Naive thymus-derived CD4-positive, alpha-beta T cell (primary cell): ENCODE measurements at regions not wholly inside any gene's neighbourhood (a gene's known extent, or its start where the extent isn't known, plus 50 kb on each side); places are given as distances from the start of the nearest gene placed in this dataset.

Experiments
- ATAC-seq: fragments of 150-1000 bp; cut with Tn5 transposase; 2 replicates; pipeline ENCODE4 v1.10.0; 2021; ENCODE audit warnings: mild to moderate bottlenecking, moderate library complexity
- CTCF ChIA-PET: fragments of 350-600 bp; sonication (Branson Sonifier 250); formaldehyde crosslinking; loops from one replicate; lab custom pipeline; 2021; ENCODE audit warnings: antibody characterized with exemption; lab: Charles Lee
- POLR2A ChIA-PET: fragments of 350-600 bp; sonication (Branson Sonifier 250); formaldehyde crosslinking; loops from one replicate; lab custom pipeline; 2021; ENCODE audit warnings: antibody characterized with exemption, inconsistent platforms; lab: Charles Lee
- DNase-seq, 9 donors: peaks; one replicate each; pipeline versions ENCODE4 v3.0.0 to v3.0.0-alpha.2; 2020 to 2022; ENCODE audit warnings: mixed read lengths in 1 of 9
- H3K27ac ChIP-seq: one replicate; pipeline ENCODE4 v1.7.0; 2013; ENCODE audit warnings: mild to moderate bottlenecking, low read depth, low read length, moderate library complexity
- H3K27me3 ChIP-seq, 2 donors: one replicate each; pipeline ENCODE4 v1.7.0; 2013; ENCODE audit warnings: low read length in 2 of 2, mild to moderate bottlenecking in 2 of 2, moderate library complexity in 2 of 2; ENCODE audit not compliant: control insufficient read depth in 2 of 2, insufficient read depth in 2 of 2
- H3K36me3 ChIP-seq, 3 experiments: 1 replicate in 2 of 3; 2 replicates in 1 of 3; pipeline ENCODE4 v1.7.0; 2013; ENCODE audit warnings: low read length in 3 of 3, mild to moderate bottlenecking in 3 of 3, moderate library complexity in 1 of 3; ENCODE audit not compliant: insufficient read depth in 3 of 3, control insufficient read depth in 2 of 3
- H3K4me1 ChIP-seq, 2 donors: one replicate each; pipeline ENCODE4 v1.7.0; 2013; ENCODE audit warnings: low read length in 2 of 2, mild to moderate bottlenecking in 2 of 2, moderate library complexity in 1 of 2; ENCODE audit not compliant: control insufficient read depth in 2 of 2, insufficient read depth in 2 of 2
- H3K4me3 ChIP-seq: 2 replicates; pipeline ENCODE4 v1.7.0; 2013; ENCODE audit warnings: mild to moderate bottlenecking, low read length
- H3K9me3 ChIP-seq, 3 experiments: 1 replicate in 2 of 3; 2 replicates in 1 of 3; pipeline ENCODE4 v1.7.0; 2013; ENCODE audit warnings: low read length in 3 of 3; ENCODE audit not compliant: control insufficient read depth in 2 of 3
- H3K27ac Mint-ChIP-seq, 9 donors: one replicate each; pipeline ENCODE4 v1.8.0; 2020 to 2022; ENCODE audit warnings: mixed read lengths in 9 of 9, mild to moderate bottlenecking in 8 of 9, moderate library complexity in 5 of 9, inconsistent platforms in 2 of 9
- H3K27me3 Mint-ChIP-seq, 5 donors: one replicate each; pipeline ENCODE4 v1.8.0; 2021 to 2022; ENCODE audit warnings: mixed read lengths in 5 of 5, mild to moderate bottlenecking in 1 of 5
- H3K36me3 Mint-ChIP-seq, 5 donors: one replicate each; pipeline ENCODE4 v1.8.0; 2020 to 2022; ENCODE audit warnings: mixed read lengths in 5 of 5, mild to moderate bottlenecking in 3 of 5, inconsistent platforms in 1 of 5
- H3K4me1 Mint-ChIP-seq, 7 donors: one replicate each; pipeline ENCODE4 v1.8.0; 2020 to 2022; ENCODE audit warnings: mixed read lengths in 7 of 7, mild to moderate bottlenecking in 3 of 7, inconsistent platforms in 1 of 7
- H3K4me3 Mint-ChIP-seq, 10 donors: one replicate each; pipeline ENCODE4 v1.8.0; 2020 to 2022; ENCODE audit warnings: mild to moderate bottlenecking in 10 of 10, mixed read lengths in 10 of 10, moderate library complexity in 6 of 10, inconsistent platforms in 2 of 10
- H3K9me3 Mint-ChIP-seq, 11 donors: one replicate each; pipeline ENCODE4 v1.8.0; 2020 to 2022; ENCODE audit warnings: mixed read lengths in 11 of 11, mild to moderate bottlenecking in 4 of 11, inconsistent platforms in 1 of 11, moderate library complexity in 1 of 11
- intact Hi-C, 2 donors: fragments of 100-400 bp; cut with micrococcal nuclease; formaldehyde crosslinking; loops; one replicate each; pipeline ENCODE4 v1.15.1; 2023

- no peak for ATAC-seq
- H3K27ac ChIP-seq: no peak overlapping the region
- no peaks in the 10 kb centered on the region for H3K9me3 ChIP-seq
- intact Hi-C loops: no loop called here
- no peaks in the 10 kb centered on the region for H3K36me3 ChIP-seq
- no peak for DNase-seq
- Mint-ChIP-seq H3K4me3 (no peak overlapping the region), H3K9me3 (peaks cover 0 to 2% (median 0%) of the 10 kb centered on the region in 11 donors), H3K36me3 (no peaks in the 10 kb centered on the region), H3K4me1 (no peaks in the 10 kb centered on the region), H3K27me3 (peaks cover 0 to 10% (median 0%) of the 10 kb centered on the region in 5 donors), H3K27ac (no peak overlapping the region)
- no peaks in the 10 kb centered on the region for H3K4me1 ChIP-seq
- CTCF ChIA-PET: no interaction called here
- POLR2A ChIA-PET: interaction anchor here (0.7 kb wide), 1 partner anchor 217 kb away, joined by 3 read pairs; no protein-coding TSS in a partner anchor
- no peaks in the 10 kb centered on the region for H3K27me3 ChIP-seq
- H3K4me3 ChIP-seq: no peak overlapping the region
These were observed 60.3 kb downstream of the DACT1 start for GRCh38 chr14:58697930-58698642.

GRCh38 chr14:58699681-58700205, 62.0 kb downstream of the DACT1 start:
- Histone ChIP-seq H3K27ac (no peak overlapping the region), H3K4me1 (no peaks in the 10 kb centered on the region), H3K9me3 (no peaks in the 10 kb centered on the region), H3K27me3 (no peaks in the 10 kb centered on the region), H3K36me3 (no peaks in the 10 kb centered on the region), H3K4me3 (no peak overlapping the region)
- intact Hi-C loops: no loop called here
- DNase-seq: no peak
- peaks cover 0 to 2% (median 0%) of the 10 kb centered on the region in 11 donors for H3K9me3 Mint-ChIP-seq
- POLR2A ChIA-PET: no interaction called here
- no peaks in the 10 kb centered on the region for H3K4me1 Mint-ChIP-seq
- peak overlapping the region in 1 of 9 donors; percentile 18 for H3K27ac Mint-ChIP-seq
- CTCF ChIA-PET: no interaction called here
- H3K36me3 Mint-ChIP-seq: no peaks in the 10 kb centered on the region
- H3K27me3 Mint-ChIP-seq: peaks cover 0 to 3% (median under 1%) of the 10 kb centered on the region in 5 donors
- ATAC-seq: no peak
- H3K4me3 Mint-ChIP-seq: no peak overlapping the region

GRCh38 chr14:58701156-58701555, 63.4 kb downstream of the DACT1 start:
- Histone ChIP-seq H3K4me3 (no peak overlapping the region), H3K9me3 (no peaks in the 10 kb centered on the region), H3K27me3 (no peaks in the 10 kb centered on the region), H3K27ac (no peak overlapping the region), H3K4me1 (no peaks in the 10 kb centered on the region), H3K36me3 (no peaks in the 10 kb centered on the region)
- no peak for ATAC-seq
- H3K4me3 Mint-ChIP-seq: no peak overlapping the region
- H3K36me3 Mint-ChIP-seq: no peaks in the 10 kb centered on the region
- POLR2A ChIA-PET: no interaction called here
- intact Hi-C loops: no loop called here
- DNase-seq: no peak
- CTCF ChIA-PET: no interaction called here
- peak overlapping the region in 2 of 9 donors; percentile 3 to 50 for H3K27ac Mint-ChIP-seq
- H3K4me1 Mint-ChIP-seq: no peaks in the 10 kb centered on the region
- peaks cover 0 to 2% (median 0%) of the 10 kb centered on the region in 11 donors for H3K9me3 Mint-ChIP-seq
- peaks cover 0 to 6% (median 4%) of the 10 kb centered on the region in 5 donors for H3K27me3 Mint-ChIP-seq

GRCh38 chr14:58701604-58702003, 63.8 kb downstream of the DACT1 start:
- Mint-ChIP-seq H3K27ac (peak overlapping the region in 1 of 9 donors; percentile 3), H3K36me3 (no peaks in the 10 kb centered on the region), H3K27me3 (peaks cover 0 to 6% (median 4%) of the 10 kb centered on the region in 5 donors), H3K4me3 (no peak overlapping the region), H3K9me3 (peaks cover 0 to 2% (median 0%) of the 10 kb centered on the region in 11 donors), H3K4me1 (no peaks in the 10 kb centered on the region)
- Histone ChIP-seq H3K4me3 (no peak overlapping the region), H3K36me3 (no peaks in the 10 kb centered on the region), H3K9me3 (no peaks in the 10 kb centered on the region), H3K4me1 (no peaks in the 10 kb centered on the region), H3K27ac (no peak overlapping the region), H3K27me3 (no peaks in the 10 kb centered on the region)
- intact Hi-C loops: no loop called here
- DNase-seq: no peak
- ChIA-PET CTCF (no interaction called here), POLR2A (no interaction called here)
- ATAC-seq: no peak

- H3K9me3 Mint-ChIP-seq: peaks cover 0 to 2% (median 0%) of the 10 kb centered on the region in 11 donors
- H3K36me3 Mint-ChIP-seq: no peaks in the 10 kb centered on the region
- Histone ChIP-seq H3K36me3 (no peaks in the 10 kb centered on the region), H3K27me3 (no peaks in the 10 kb centered on the region), H3K27ac (no peak overlapping the region), H3K9me3 (no peaks in the 10 kb centered on the region), H3K4me1 (no peaks in the 10 kb centered on the region), H3K4me3 (no peak overlapping the region)
- peaks cover 0 to 6% (median 4%) of the 10 kb centered on the region in 5 donors for H3K27me3 Mint-ChIP-seq
- POLR2A ChIA-PET: no interaction called here
- DNase-seq: no peak
- H3K27ac Mint-ChIP-seq: no peak overlapping the region
- H3K4me1 Mint-ChIP-seq: no peaks in the 10 kb centered on the region
- H3K4me3 Mint-ChIP-seq: no peak overlapping the region
- CTCF ChIA-PET: no interaction called here
- no peak for ATAC-seq
- intact Hi-C loops: no loop called here
These were observed 64.8 kb downstream of the DACT1 start for GRCh38 chr14:58702441-58703160.

- ATAC-seq (no peak), DNase-seq (no peak)
- no peak overlapping the region for H3K27ac Mint-ChIP-seq
- no peak overlapping the region for H3K4me3 Mint-ChIP-seq
- intact Hi-C loops: no loop called here
- peaks cover 0 to 2% (median 0%) of the 10 kb centered on the region in 11 donors for H3K9me3 Mint-ChIP-seq
- no peaks in the 10 kb centered on the region for H3K27me3 ChIP-seq
- H3K9me3 ChIP-seq: no peaks in the 10 kb centered on the region
- POLR2A ChIA-PET: no interaction called here
- H3K4me3 ChIP-seq: no peak overlapping the region
- no peak overlapping the region for H3K27ac ChIP-seq
- H3K36me3 ChIP-seq: no peaks in the 10 kb centered on the region
- H3K4me1 ChIP-seq: no peaks in the 10 kb centered on the region
- H3K4me1 Mint-ChIP-seq: no peaks in the 10 kb centered on the region
- H3K27me3 Mint-ChIP-seq: peaks cover 0 to 6% (median 4%) of the 10 kb centered on the region in 5 donors
- CTCF ChIA-PET: no interaction called here
- H3K36me3 Mint-ChIP-seq: no peaks in the 10 kb centered on the region
These were observed 65.4 kb downstream of the DACT1 start for GRCh38 chr14:58703161-58703506.
